ENCODE measurements at regions not wholly inside any gene's neighbourhood (a gene's known extent, or its start where the extent isn't known, plus 50 kb on each side); places are given as distances from the start of the nearest gene placed in this dataset.

DNA sequence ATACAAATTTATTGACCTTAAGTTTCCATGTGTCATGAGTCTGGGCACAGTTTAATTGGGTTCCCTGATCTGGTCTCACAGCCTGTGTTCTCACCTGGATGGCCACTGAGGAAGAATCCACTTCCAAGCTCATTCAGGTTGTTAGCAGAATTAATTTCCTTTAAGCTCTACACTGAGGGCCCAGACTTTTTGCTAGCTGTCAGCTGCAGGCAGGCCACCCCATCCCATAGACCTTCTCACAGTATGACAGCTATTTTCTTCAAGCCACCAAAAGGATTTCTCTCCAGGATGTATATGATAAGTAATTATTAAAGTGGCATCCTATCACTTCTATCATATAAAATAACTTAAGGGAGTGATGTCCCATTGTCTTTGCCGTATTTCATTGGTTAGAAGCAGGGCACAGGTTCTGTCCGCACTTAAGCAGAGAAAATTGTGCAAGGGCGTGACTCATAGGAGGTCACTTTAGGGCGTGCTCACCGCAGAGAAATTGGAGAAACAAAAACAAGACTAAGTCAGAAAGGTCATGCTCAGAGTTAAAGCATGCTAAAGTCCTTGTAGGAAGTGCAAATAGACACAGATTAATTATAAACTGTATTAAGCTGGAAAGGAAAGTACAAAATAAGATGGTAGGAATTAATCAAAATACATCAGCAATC is 109.9 kb downstream of the AHR start (continued):
- no peak for TF ChIP-seq ZNF251 (CRISPR knock-in tag; IDR thresholded peaks at IDR 0.05)
- TF ChIP-seq, protein P1, sequence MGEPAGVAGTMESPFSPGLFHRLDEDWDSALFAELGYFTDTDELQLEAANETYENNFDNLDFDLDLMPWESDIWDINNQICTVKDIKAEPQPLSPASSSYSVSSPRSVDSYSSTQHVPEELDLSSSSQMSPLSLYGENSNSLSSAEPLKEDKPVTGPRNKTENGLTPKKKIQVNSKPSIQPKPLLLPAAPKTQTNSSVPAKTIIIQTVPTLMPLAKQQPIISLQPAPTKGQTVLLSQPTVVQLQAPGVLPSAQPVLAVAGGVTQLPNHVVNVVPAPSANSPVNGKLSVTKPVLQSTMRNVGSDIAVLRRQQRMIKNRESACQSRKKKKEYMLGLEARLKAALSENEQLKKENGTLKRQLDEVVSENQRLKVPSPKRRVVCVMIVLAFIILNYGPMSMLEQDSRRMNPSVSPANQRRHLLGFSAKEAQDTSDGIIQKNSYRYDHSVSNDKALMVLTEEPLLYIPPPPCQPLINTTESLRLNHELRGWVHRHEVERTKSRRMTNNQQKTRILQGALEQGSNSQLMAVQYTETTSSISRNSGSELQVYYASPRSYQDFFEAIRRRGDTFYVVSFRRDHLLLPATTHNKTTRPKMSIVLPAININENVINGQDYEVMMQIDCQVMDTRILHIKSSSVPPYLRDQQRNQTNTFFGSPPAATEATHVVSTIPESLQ (CRISPR knock-in tag; conservative IDR thresholded peaks at IDR 0.05): no peak
- TF ChIP-seq ZNF615 (CRISPR knock-in tag; IDR thresholded peaks at IDR 0.05; ENCODE audit: borderline replicate concordance): no peak
- TF ChIP-seq MEIS2 (CRISPR knock-in tag; IDR thresholded peaks at IDR 0.05): 0 out of 2 replicates have a peak, but pooled peaks have one; percentile 29
- TF ChIP-seq KLF9 (CRISPR knock-in tag; IDR thresholded peaks at IDR 0.05; ENCODE audit: low read depth): no peak
- no peak for TF ChIP-seq RNF2 (conservative IDR thresholded peaks at IDR 0.05; ENCODE audit: low read depth)
- TF ChIP-seq SRSF9 (IDR thresholded peaks at IDR 0.05; ENCODE audit: borderline replicate concordance, insufficient read depth, low read depth, low read length, poor library complexity, severe bottlenecking): no peak
- no peak for TF ChIP-seq SMC3 (IDR thresholded peaks at IDR 0.05; ENCODE audit: low read length)
- TF ChIP-seq ZNF773 (CRISPR knock-in tag; IDR thresholded peaks at IDR 0.05; ENCODE audit: borderline replicate concordance): no peak
- no peak for TF ChIP-seq ZNF652 (CRISPR knock-in tag; IDR thresholded peaks at IDR 0.05; ENCODE audit: borderline replicate concordance, low read depth)
- TF ChIP-seq, protein P2, sequence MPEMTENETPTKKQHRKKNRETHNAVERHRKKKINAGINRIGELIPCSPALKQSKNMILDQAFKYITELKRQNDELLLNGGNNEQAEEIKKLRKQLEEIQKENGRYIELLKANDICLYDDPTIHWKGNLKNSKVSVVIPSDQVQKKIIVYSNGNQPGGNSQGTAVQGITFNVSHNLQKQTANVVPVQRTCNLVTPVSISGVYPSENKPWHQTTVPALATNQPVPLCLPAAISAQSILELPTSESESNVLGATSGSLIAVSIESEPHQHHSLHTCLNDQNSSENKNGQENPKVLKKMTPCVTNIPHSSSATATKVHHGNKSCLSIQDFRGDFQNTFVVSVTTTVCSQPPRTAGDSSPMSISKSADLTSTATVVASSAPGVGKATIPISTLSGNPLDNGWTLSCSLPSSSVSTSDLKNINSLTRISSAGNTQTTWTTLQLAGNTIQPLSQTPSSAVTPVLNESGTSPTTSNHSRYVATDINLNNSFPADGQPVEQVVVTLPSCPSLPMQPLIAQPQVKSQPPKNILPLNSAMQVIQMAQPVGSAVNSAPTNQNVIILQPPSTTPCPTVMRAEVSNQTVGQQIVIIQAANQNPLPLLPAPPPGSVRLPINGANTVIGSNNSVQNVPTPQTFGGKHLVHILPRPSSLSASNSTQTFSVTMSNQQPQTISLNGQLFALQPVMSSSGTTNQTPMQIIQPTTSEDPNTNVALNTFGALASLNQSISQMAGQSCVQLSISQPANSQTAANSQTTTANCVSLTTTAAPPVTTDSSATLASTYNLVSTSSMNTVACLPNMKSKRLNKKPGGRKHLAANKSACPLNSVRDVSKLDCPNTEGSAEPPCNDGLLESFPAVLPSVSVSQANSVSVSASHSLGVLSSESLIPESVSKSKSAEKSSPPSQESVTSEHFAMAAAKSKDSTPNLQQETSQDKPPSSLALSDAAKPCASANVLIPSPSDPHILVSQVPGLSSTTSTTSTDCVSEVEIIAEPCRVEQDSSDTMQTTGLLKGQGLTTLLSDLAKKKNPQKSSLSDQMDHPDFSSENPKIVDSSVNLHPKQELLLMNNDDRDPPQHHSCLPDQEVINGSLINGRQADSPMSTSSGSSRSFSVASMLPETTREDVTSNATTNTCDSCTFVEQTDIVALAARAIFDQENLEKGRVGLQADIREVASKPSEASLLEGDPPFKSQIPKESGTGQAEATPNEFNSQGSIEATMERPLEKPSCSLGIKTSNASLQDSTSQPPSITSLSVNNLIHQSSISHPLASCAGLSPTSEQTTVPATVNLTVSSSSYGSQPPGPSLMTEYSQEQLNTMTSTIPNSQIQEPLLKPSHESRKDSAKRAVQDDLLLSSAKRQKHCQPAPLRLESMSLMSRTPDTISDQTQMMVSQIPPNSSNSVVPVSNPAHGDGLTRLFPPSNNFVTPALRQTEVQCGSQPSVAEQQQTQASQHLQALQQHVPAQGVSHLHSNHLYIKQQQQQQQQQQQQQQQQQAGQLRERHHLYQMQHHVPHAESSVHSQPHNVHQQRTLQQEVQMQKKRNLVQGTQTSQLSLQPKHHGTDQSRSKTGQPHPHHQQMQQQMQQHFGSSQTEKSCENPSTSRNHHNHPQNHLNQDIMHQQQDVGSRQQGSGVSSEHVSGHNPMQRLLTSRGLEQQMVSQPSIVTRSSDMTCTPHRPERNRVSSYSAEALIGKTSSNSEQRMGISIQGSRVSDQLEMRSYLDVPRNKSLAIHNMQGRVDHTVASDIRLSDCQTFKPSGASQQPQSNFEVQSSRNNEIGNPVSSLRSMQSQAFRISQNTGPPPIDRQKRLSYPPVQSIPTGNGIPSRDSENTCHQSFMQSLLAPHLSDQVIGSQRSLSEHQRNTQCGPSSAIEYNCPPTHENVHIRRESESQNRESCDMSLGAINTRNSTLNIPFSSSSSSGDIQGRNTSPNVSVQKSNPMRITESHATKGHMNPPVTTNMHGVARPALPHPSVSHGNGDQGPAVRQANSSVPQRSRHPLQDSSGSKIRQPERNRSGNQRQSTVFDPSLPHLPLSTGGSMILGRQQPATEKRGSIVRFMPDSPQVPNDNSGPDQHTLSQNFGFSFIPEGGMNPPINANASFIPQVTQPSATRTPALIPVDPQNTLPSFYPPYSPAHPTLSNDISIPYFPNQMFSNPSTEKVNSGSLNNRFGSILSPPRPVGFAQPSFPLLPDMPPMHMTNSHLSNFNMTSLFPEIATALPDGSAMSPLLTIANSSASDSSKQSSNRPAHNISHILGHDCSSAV (CRISPR knock-in tag; IDR thresholded peaks at IDR 0.05; ENCODE audit: borderline replicate concordance): no peak
- no peak for TF ChIP-seq PBX3 (CRISPR knock-in tag; IDR thresholded peaks at IDR 0.05; ENCODE audit: borderline replicate concordance)
- TF ChIP-seq SMAD3 (CRISPR knock-in tag; IDR thresholded peaks at IDR 0.05): peak; percentile 77; the same call in 1 of the 2 replicates
- TF ChIP-seq TARDBP (CRISPR knock-in tag; IDR thresholded peaks at IDR 0.05): no peak

All from HepG2 (cell line).